Islet of Langerhans (tissue), 1 donor: ENCODE measurements at regions not wholly inside any gene's neighbourhood (a gene's known extent, or its start where the extent isn't known, plus 50 kb on each side); places are given as distances from the start of the nearest gene placed in this dataset.

Experiments used
- FAIRE-seq: peaks from one replicate; lab custom pipeline; 2011; peaks lifted over from hg19 to GRCh38; lab: Jason Lieb, UNC

GRCh38 chr4:156228676-156229075 lies 275.0 kb upstream of the CTSO start:
- no peak for FAIRE-seq

- no peak for FAIRE-seq
Observed at GRCh38 chr4:156227321-156227720, 273.7 kb upstream of the CTSO start.

GRCh38 chr4:156223985-156224384 lies 270.3 kb upstream of the CTSO start:
- FAIRE-seq = peak; percentile 45

GRCh38 chr4:156217236-156217635 lies 263.6 kb upstream of the CTSO start:
- no peak for FAIRE-seq

GRCh38 chr4:156201050-156201449 lies 247.4 kb upstream of the CTSO start:
- no peak for FAIRE-seq

- no peak for FAIRE-seq
Observed at GRCh38 chr4:156198511-156198910, 244.8 kb upstream of the CTSO start.

- FAIRE-seq = no peak
Observed at GRCh38 chr4:156197216-156197615, 243.6 kb upstream of the CTSO start.

- no peak for FAIRE-seq
Observed at GRCh38 chr4:156196722-156197121, 243.1 kb upstream of the CTSO start.

- no peak for FAIRE-seq
Observed at GRCh38 chr4:156195914-156196313, 242.2 kb upstream of the CTSO start.

GRCh38 chr4:156194896-156195295 lies 241.2 kb upstream of the CTSO start:
- FAIRE-seq = no peak

GRCh38 chr4:156193800-156194199 lies 240.1 kb upstream of the CTSO start:
- no peak for FAIRE-seq

- FAIRE-seq = no peak
Observed at GRCh38 chr4:156193106-156193505, 239.4 kb upstream of the CTSO start.

GRCh38 chr4:156192033-156192432 lies 238.4 kb upstream of the CTSO start:
- no peak for FAIRE-seq

GRCh38 chr4:156191044-156191781 lies 237.5 kb upstream of the CTSO start:
- FAIRE-seq = peak; percentile 88

- FAIRE-seq = no peak
Observed at GRCh38 chr4:156190615-156191014, 236.9 kb upstream of the CTSO start.

GRCh38 chr4:156188596-156188995 lies 234.9 kb upstream of the CTSO start:
- FAIRE-seq = no peak

- no peak for FAIRE-seq
Observed at GRCh38 chr4:156186111-156186510, 232.4 kb upstream of the CTSO start.

GRCh38 chr4:156185514-156186055 lies 231.9 kb upstream of the CTSO start:
- no peak for FAIRE-seq

GRCh38 chr4:156182269-156182668 lies 228.6 kb upstream of the CTSO start:
- FAIRE-seq = no peak

GRCh38 chr4:156177941-156178340 lies 224.3 kb upstream of the CTSO start:
- FAIRE-seq = no peak

- no peak for FAIRE-seq
Observed at GRCh38 chr4:156176896-156177295, 223.2 kb upstream of the CTSO start.

GRCh38 chr4:156173937-156174336 lies 220.3 kb upstream of the CTSO start:
- no peak for FAIRE-seq

GRCh38 chr4:156173486-156173885 lies 219.8 kb upstream of the CTSO start:
- no peak for FAIRE-seq

- no peak for FAIRE-seq
Observed at GRCh38 chr4:156169861-156170260, 216.2 kb upstream of the CTSO start.
